IMR-90 (cell line): ENCODE measurements at regions not wholly inside any gene's neighbourhood (a gene's known extent, or its start where the extent isn't known, plus 50 kb on each side); places are given as distances from the start of the nearest gene placed in this dataset.

Source experiments
- BHLHE40 ChIP-seq: fragments of 150-350 bp; IDR thresholded peaks from 2 replicates; pipeline ENCODE4 v1.6.1; 2016; ENCODE audit warnings: mild to moderate bottlenecking, low read depth, low read length
- CEBPB ChIP-seq: IDR thresholded peaks from 2 replicates; pipeline ENCODE4 v1.6.1; 2012; ENCODE audit warnings: low read depth, low read length, improper control_type of control experiment
- MAFK ChIP-seq: IDR thresholded peaks from 2 replicates; pipeline ENCODE4 v1.6.1; 2012; ENCODE audit warnings: low read depth, low read length, improper control_type of control experiment
- MAZ ChIP-seq: IDR thresholded peaks from 2 replicates; pipeline ENCODE4 v1.6.1; 2012; ENCODE audit warnings: low read depth, mild to moderate bottlenecking, low read length, improper control_type of control experiment, moderate library complexity, borderline replicate concordance
- POLR2A ChIP-seq: IDR thresholded peaks from 2 replicates; pipeline ENCODE4 v1.6.1; 2012; ENCODE audit warnings: mild to moderate bottlenecking, low read depth, low read length
- RAD21 ChIP-seq: IDR thresholded peaks from 2 replicates; pipeline ENCODE4 v1.6.1; 2012; ENCODE audit warnings: low read length, improper control_type of control experiment
- RCOR1 ChIP-seq: IDR thresholded peaks from 2 replicates; pipeline ENCODE4 v1.6.1; 2012; ENCODE audit warnings: mild to moderate bottlenecking, low read length, improper control_type of control experiment; ENCODE audit not compliant: insufficient replicate concordance
- SMC3 ChIP-seq: fragments of 150-350 bp; IDR thresholded peaks from 2 replicates; pipeline ENCODE4 v1.6.1; 2016; ENCODE audit warnings: low read depth, mild to moderate bottlenecking, antibody characterized with exemption, low read length, moderate library complexity
- TF ChIP-seq, protein P1 (sequence below): conservative IDR thresholded peaks from 2 replicates; pipeline ENCODE4 v1.5.1; 2012; ENCODE audit warnings: mild to moderate bottlenecking, low read depth, low read length, improper control_type of control experiment
- TF ChIP-seq, protein P2 (sequence below): fragments of 150-350 bp; IDR thresholded peaks from 2 replicates; pipeline ENCODE4 v1.6.1; 2016; ENCODE audit warnings: low read depth, mild to moderate bottlenecking, low read length, moderate library complexity, borderline replicate concordance
- TF ChIP-seq, protein P3 (sequence below): fragments of 150-350 bp; IDR thresholded peaks from 2 replicates; pipeline ENCODE4 v1.6.1; 2017; ENCODE audit warnings: mild to moderate bottlenecking, antibody characterized with exemption, low read length, low read depth

DNA sequence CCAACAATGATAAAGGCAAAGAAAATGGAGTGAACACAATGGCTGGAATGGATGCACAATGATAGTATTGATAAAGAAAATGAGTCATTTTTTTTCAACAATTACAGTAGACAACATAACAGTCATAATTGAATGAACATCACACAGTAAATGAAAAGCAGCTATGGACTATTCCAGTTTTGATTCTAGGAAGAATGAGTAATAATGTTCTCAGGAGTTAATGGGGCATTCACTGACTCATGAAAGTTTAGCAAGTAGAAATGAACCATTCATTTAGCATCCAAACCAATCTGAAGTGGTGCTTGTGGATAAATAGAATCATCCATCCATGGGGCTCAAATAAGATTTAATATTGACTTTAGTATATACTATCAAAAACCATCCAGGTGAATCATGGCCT is 1029.5 kb upstream of the GJE1 start:
- TF ChIP-seq POLR2A (no peak), MAFK (no peak), MAZ (no peak), BHLHE40 (no peak), SMC3 (no peak), RAD21 (no peak), CEBPB (no peak), RCOR1 (no peak)
- TF ChIP-seq, protein P1, sequence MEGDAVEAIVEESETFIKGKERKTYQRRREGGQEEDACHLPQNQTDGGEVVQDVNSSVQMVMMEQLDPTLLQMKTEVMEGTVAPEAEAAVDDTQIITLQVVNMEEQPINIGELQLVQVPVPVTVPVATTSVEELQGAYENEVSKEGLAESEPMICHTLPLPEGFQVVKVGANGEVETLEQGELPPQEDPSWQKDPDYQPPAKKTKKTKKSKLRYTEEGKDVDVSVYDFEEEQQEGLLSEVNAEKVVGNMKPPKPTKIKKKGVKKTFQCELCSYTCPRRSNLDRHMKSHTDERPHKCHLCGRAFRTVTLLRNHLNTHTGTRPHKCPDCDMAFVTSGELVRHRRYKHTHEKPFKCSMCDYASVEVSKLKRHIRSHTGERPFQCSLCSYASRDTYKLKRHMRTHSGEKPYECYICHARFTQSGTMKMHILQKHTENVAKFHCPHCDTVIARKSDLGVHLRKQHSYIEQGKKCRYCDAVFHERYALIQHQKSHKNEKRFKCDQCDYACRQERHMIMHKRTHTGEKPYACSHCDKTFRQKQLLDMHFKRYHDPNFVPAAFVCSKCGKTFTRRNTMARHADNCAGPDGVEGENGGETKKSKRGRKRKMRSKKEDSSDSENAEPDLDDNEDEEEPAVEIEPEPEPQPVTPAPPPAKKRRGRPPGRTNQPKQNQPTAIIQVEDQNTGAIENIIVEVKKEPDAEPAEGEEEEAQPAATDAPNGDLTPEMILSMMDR, result no peak
- TF ChIP-seq, protein P2, sequence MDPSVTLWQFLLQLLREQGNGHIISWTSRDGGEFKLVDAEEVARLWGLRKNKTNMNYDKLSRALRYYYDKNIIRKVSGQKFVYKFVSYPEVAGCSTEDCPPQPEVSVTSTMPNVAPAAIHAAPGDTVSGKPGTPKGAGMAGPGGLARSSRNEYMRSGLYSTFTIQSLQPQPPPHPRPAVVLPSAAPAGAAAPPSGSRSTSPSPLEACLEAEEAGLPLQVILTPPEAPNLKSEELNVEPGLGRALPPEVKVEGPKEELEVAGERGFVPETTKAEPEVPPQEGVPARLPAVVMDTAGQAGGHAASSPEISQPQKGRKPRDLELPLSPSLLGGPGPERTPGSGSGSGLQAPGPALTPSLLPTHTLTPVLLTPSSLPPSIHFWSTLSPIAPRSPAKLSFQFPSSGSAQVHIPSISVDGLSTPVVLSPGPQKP, result no peak
- TF ChIP-seq, protein P3, sequence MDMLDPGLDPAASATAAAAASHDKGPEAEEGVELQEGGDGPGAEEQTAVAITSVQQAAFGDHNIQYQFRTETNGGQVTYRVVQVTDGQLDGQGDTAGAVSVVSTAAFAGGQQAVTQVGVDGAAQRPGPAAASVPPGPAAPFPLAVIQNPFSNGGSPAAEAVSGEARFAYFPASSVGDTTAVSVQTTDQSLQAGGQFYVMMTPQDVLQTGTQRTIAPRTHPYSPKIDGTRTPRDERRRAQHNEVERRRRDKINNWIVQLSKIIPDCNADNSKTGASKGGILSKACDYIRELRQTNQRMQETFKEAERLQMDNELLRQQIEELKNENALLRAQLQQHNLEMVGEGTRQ, result no peak
